GM12873 (cell line): ENCODE measurements at regions not wholly inside any gene's neighbourhood (a gene's known extent, or its start where the extent isn't known, plus 50 kb on each side); places are given as distances from the start of the nearest gene placed in this dataset.

ENCODE experiments used
- CTCF ChIP-seq: IDR thresholded peaks from 2 replicates; pipeline ENCODE4 v1.5.1; 2012; ENCODE audit warnings: low read depth, mild to moderate bottlenecking, moderate library complexity, low read length, control low read depth; ENCODE audit not compliant: insufficient read depth; ENCODE audit errors: missing control alignments

GRCh38 chr1:37262439-37263170 lies 211.8 kb upstream of the ZC3H12A start:
- no peak for TF ChIP-seq CTCF

GRCh38 chr1:37265156-37265555 lies 209.2 kb upstream of the ZC3H12A start:
- TF ChIP-seq CTCF: no peak

- no peak for TF ChIP-seq CTCF
Observed at GRCh38 chr1:37265786-37266667, 208.4 kb upstream of the ZC3H12A start.

GRCh38 chr1:37267111-37267835 lies 207.1 kb upstream of the ZC3H12A start:
- no peak for TF ChIP-seq CTCF

- no peak for TF ChIP-seq CTCF
Observed at GRCh38 chr1:37270639-37271038, 203.7 kb upstream of the ZC3H12A start.

GRCh38 chr1:37272626-37273025 lies 201.8 kb upstream of the ZC3H12A start:
- no peak for TF ChIP-seq CTCF

GRCh38 chr1:37274486-37274885 lies 199.9 kb upstream of the ZC3H12A start:
- no peak for TF ChIP-seq CTCF
